ENCODE measurements at regions not wholly inside any gene's neighbourhood (a gene's known extent, or its start where the extent isn't known, plus 50 kb on each side); places are given as distances from the start of the nearest gene placed in this dataset.

GRCh38 chr2:211026109-211026508 is 469.7 kb downstream of the CPS1 start:
- Histone ChIP-seq H3K9ac (ENCODE audit: low read depth, low read length) (no peak overlapping the region), H3K4me3 (ENCODE audit: low read depth, low read length) (no peak overlapping the region), H3K36me3 (ENCODE audit: control insufficient read depth, insufficient read depth, low read length) (no peaks in the 10 kb centered on the region), H3K9me3 (ENCODE audit: control insufficient read depth, insufficient read depth, low read length) (no peaks in the 10 kb centered on the region), H3K4me1 (ENCODE audit: control insufficient read depth, insufficient read depth, low read length) (no peaks in the 10 kb centered on the region), H3K27me3 (ENCODE audit: control insufficient read depth, insufficient read depth, low read length) (no peaks in the 10 kb centered on the region)

GRCh38 chr2:211027976-211028375 is 471.6 kb downstream of the CPS1 start:
- Histone ChIP-seq H3K36me3 (ENCODE audit: control insufficient read depth, insufficient read depth, low read length) (no peaks in the 10 kb centered on the region), H3K9ac (ENCODE audit: low read depth, low read length) (no peak overlapping the region), H3K27me3 (ENCODE audit: control insufficient read depth, insufficient read depth, low read length) (no peaks in the 10 kb centered on the region), H3K9me3 (ENCODE audit: control insufficient read depth, insufficient read depth, low read length) (no peaks in the 10 kb centered on the region), H3K4me1 (ENCODE audit: control insufficient read depth, insufficient read depth, low read length) (no peaks in the 10 kb centered on the region), H3K4me3 (ENCODE audit: low read depth, low read length) (no peak overlapping the region)

- no peaks in the 10 kb centered on the region for H3K27me3 ChIP-seq (ENCODE audit: control insufficient read depth, insufficient read depth, low read length)
- no peaks in the 10 kb centered on the region for H3K9me3 ChIP-seq (ENCODE audit: control insufficient read depth, insufficient read depth, low read length)
- no peak overlapping the region for H3K4me3 ChIP-seq (ENCODE audit: low read depth, low read length)
- H3K4me1 ChIP-seq (ENCODE audit: control insufficient read depth, insufficient read depth, low read length), result no peaks in the 10 kb centered on the region
- H3K9ac ChIP-seq (ENCODE audit: low read depth, low read length), result no peak overlapping the region
- H3K36me3 ChIP-seq (ENCODE audit: control insufficient read depth, insufficient read depth, low read length), result no peaks in the 10 kb centered on the region
Observed at GRCh38 chr2:211033765-211034164, 477.4 kb downstream of the CPS1 start.

- no peaks in the 10 kb centered on the region for H3K36me3 ChIP-seq (ENCODE audit: control insufficient read depth, insufficient read depth, low read length)
- H3K9me3 ChIP-seq (ENCODE audit: control insufficient read depth, insufficient read depth, low read length), result no peaks in the 10 kb centered on the region
- no peaks in the 10 kb centered on the region for H3K27me3 ChIP-seq (ENCODE audit: control insufficient read depth, insufficient read depth, low read length)
- no peak overlapping the region for H3K4me3 ChIP-seq (ENCODE audit: low read depth, low read length)
- no peaks in the 10 kb centered on the region for H3K4me1 ChIP-seq (ENCODE audit: control insufficient read depth, insufficient read depth, low read length)
- H3K9ac ChIP-seq (ENCODE audit: low read depth, low read length), result no peak overlapping the region
Observed at GRCh38 chr2:211035548-211036185, 479.3 kb downstream of the CPS1 start.

- Histone ChIP-seq H3K4me1 (ENCODE audit: control insufficient read depth, insufficient read depth, low read length) (no peaks in the 10 kb centered on the region), H3K9ac (ENCODE audit: low read depth, low read length) (no peak overlapping the region), H3K9me3 (ENCODE audit: control insufficient read depth, insufficient read depth, low read length) (no peaks in the 10 kb centered on the region), H3K36me3 (ENCODE audit: control insufficient read depth, insufficient read depth, low read length) (no peaks in the 10 kb centered on the region), H3K27me3 (ENCODE audit: control insufficient read depth, insufficient read depth, low read length) (no peaks in the 10 kb centered on the region), H3K4me3 (ENCODE audit: low read depth, low read length) (no peak overlapping the region)
Observed at GRCh38 chr2:211045025-211045424, 488.6 kb downstream of the CPS1 start.

- H3K4me3 ChIP-seq (ENCODE audit: low read depth, low read length), result no peak overlapping the region
- no peaks in the 10 kb centered on the region for H3K4me1 ChIP-seq (ENCODE audit: control insufficient read depth, insufficient read depth, low read length)
- no peak overlapping the region for H3K9ac ChIP-seq (ENCODE audit: low read depth, low read length)
- H3K36me3 ChIP-seq (ENCODE audit: control insufficient read depth, insufficient read depth, low read length), result no peaks in the 10 kb centered on the region
- no peaks in the 10 kb centered on the region for H3K27me3 ChIP-seq (ENCODE audit: control insufficient read depth, insufficient read depth, low read length)
- H3K9me3 ChIP-seq (ENCODE audit: control insufficient read depth, insufficient read depth, low read length), result no peaks in the 10 kb centered on the region
Observed at GRCh38 chr2:211049321-211050018, 493.1 kb downstream of the CPS1 start.

- H3K4me3 ChIP-seq (ENCODE audit: low read depth, low read length), result no peak overlapping the region
- H3K4me1 ChIP-seq (ENCODE audit: control insufficient read depth, insufficient read depth, low read length), result no peaks in the 10 kb centered on the region
- H3K36me3 ChIP-seq (ENCODE audit: control insufficient read depth, insufficient read depth, low read length), result no peaks in the 10 kb centered on the region
- no peak overlapping the region for H3K9ac ChIP-seq (ENCODE audit: low read depth, low read length)
- H3K9me3 ChIP-seq (ENCODE audit: control insufficient read depth, insufficient read depth, low read length), result no peaks in the 10 kb centered on the region
- H3K27me3 ChIP-seq (ENCODE audit: control insufficient read depth, insufficient read depth, low read length), result no peaks in the 10 kb centered on the region
Observed at GRCh38 chr2:211055438-211055837, 499.0 kb downstream of the CPS1 start.

GRCh38 chr2:211061612-211062296 is 505.4 kb downstream of the CPS1 start:
- H3K36me3 ChIP-seq (ENCODE audit: control insufficient read depth, insufficient read depth, low read length), result no peaks in the 10 kb centered on the region
- no peaks in the 10 kb centered on the region for H3K4me1 ChIP-seq (ENCODE audit: control insufficient read depth, insufficient read depth, low read length)
- H3K9ac ChIP-seq (ENCODE audit: low read depth, low read length), result no peak overlapping the region
- H3K9me3 ChIP-seq (ENCODE audit: control insufficient read depth, insufficient read depth, low read length), result no peaks in the 10 kb centered on the region
- H3K4me3 ChIP-seq (ENCODE audit: low read depth, low read length), result no peak overlapping the region
- H3K27me3 ChIP-seq (ENCODE audit: control insufficient read depth, insufficient read depth, low read length), result no peaks in the 10 kb centered on the region

- Histone ChIP-seq H3K4me3 (ENCODE audit: low read depth, low read length) (no peak overlapping the region), H3K9ac (ENCODE audit: low read depth, low read length) (no peak overlapping the region), H3K27me3 (ENCODE audit: control insufficient read depth, insufficient read depth, low read length) (no peaks in the 10 kb centered on the region), H3K4me1 (ENCODE audit: control insufficient read depth, insufficient read depth, low read length) (no peaks in the 10 kb centered on the region), H3K36me3 (ENCODE audit: control insufficient read depth, insufficient read depth, low read length) (no peaks in the 10 kb centered on the region), H3K9me3 (ENCODE audit: control insufficient read depth, insufficient read depth, low read length) (no peaks in the 10 kb centered on the region)
Observed at GRCh38 chr2:211062297-211062612, 505.9 kb downstream of the CPS1 start.

GRCh38 chr2:211067029-211067428 is 510.6 kb downstream of the CPS1 start:
- no peak overlapping the region for H3K9ac ChIP-seq (ENCODE audit: low read depth, low read length)
- H3K4me3 ChIP-seq (ENCODE audit: low read depth, low read length), result no peak overlapping the region
- H3K4me1 ChIP-seq (ENCODE audit: control insufficient read depth, insufficient read depth, low read length), result no peaks in the 10 kb centered on the region
- no peaks in the 10 kb centered on the region for H3K36me3 ChIP-seq (ENCODE audit: control insufficient read depth, insufficient read depth, low read length)
- no peaks in the 10 kb centered on the region for H3K9me3 ChIP-seq (ENCODE audit: control insufficient read depth, insufficient read depth, low read length)
- H3K27me3 ChIP-seq (ENCODE audit: control insufficient read depth, insufficient read depth, low read length), result no peaks in the 10 kb centered on the region

GRCh38 chr2:211068108-211068780 is 511.8 kb downstream of the CPS1 start:
- H3K27me3 ChIP-seq (ENCODE audit: control insufficient read depth, insufficient read depth, low read length), result no peaks in the 10 kb centered on the region
- H3K4me1 ChIP-seq (ENCODE audit: control insufficient read depth, insufficient read depth, low read length), result no peaks in the 10 kb centered on the region
- H3K4me3 ChIP-seq (ENCODE audit: low read depth, low read length), result no peak overlapping the region
- H3K36me3 ChIP-seq (ENCODE audit: control insufficient read depth, insufficient read depth, low read length), result no peaks in the 10 kb centered on the region
- H3K9ac ChIP-seq (ENCODE audit: low read depth, low read length), result no peak overlapping the region
- no peaks in the 10 kb centered on the region for H3K9me3 ChIP-seq (ENCODE audit: control insufficient read depth, insufficient read depth, low read length)

Data from iPS-15b (cell line).